NT2/D1 (cell line): ENCODE measurements at regions not wholly inside any gene's neighbourhood (a gene's known extent, or its start where the extent isn't known, plus 50 kb on each side); places are given as distances from the start of the nearest gene placed in this dataset.
A peak's percentile ranks its signal among the peaks of the same experiment; 100 is the strongest.
"Not testable (repeated sequence)": the region's sequence is repeated elsewhere in the genome, so short reads cannot be mapped to it uniquely, and the experiment has no call there.

ENCODE experiments used
- DNase-seq: peaks from one replicate; pipeline ENCODE4 v3.0.0-alpha.2; 2011; ENCODE audit warnings: low read depth, low spot score
- H3K27me3 ChIP-seq: 2 replicates; pipeline ENCODE4 v1.6.0; 2011; ENCODE audit warnings: mild to moderate bottlenecking; ENCODE audit not compliant: insufficient read length, insufficient read depth
- H3K36me3 ChIP-seq: 2 replicates; pipeline ENCODE4 v1.6.1; 2011; ENCODE audit warnings: mild to moderate bottlenecking, low read length, mixed read lengths; ENCODE audit not compliant: insufficient read depth, insufficient read length
- H3K4me1 ChIP-seq: 2 replicates; pipeline ENCODE4 v1.5.1; 2011; ENCODE audit not compliant: insufficient read depth, insufficient read length
- H3K4me3 ChIP-seq: 2 replicates; pipeline ENCODE4 v1.5.1; 2011; ENCODE audit warnings: low read depth; ENCODE audit not compliant: insufficient read length
- H3K9ac ChIP-seq: 2 replicates; pipeline ENCODE4 v1.6.0; 2011; ENCODE audit warnings: low read depth; ENCODE audit not compliant: insufficient read length
- H3K9me3 ChIP-seq: 2 replicates; pipeline ENCODE4 v1.5.1; 2011; ENCODE audit warnings: mild to moderate bottlenecking, low read length; ENCODE audit not compliant: insufficient read depth
- SUZ12 ChIP-seq: IDR thresholded peaks from 2 replicates; pipeline ENCODE4 v1.6.1; 2011; ENCODE audit not compliant: insufficient read length, insufficient read depth; ENCODE audit errors: extremely low read depth
- YY1 ChIP-seq: IDR thresholded peaks from 2 replicates; pipeline ENCODE4 v1.6.1; 2011; ENCODE audit not compliant: insufficient read length, insufficient read depth
- ZNF274 ChIP-seq: IDR thresholded peaks from 2 replicates; pipeline ENCODE4 v1.6.1; 2011; ENCODE audit warnings: mild to moderate bottlenecking, low read depth, low read length

- Histone ChIP-seq H3K36me3 (no peaks in the 10 kb centered on the region), H3K9ac (no peak overlapping the region), H3K4me1 (no peaks in the 10 kb centered on the region), H3K9me3 (no peaks in the 10 kb centered on the region), H3K27me3 (no peaks in the 10 kb centered on the region), H3K4me3 (no peak overlapping the region)
- no peak for TF ChIP-seq SUZ12
- no peak for TF ChIP-seq YY1
- TF ChIP-seq ZNF274, result no peak
- DNase-seq, result no peak
Observed at GRCh38 chr11:101721270-101721669, 137.5 kb upstream of the TRPC6 start.

- H3K4me3 ChIP-seq, result no peak overlapping the region
- no peak for DNase-seq
- H3K9me3 ChIP-seq, result 0 out of 2 replicates have a peak, but pooled peaks cover 5% of the 10 kb centered on the region
- TF ChIP-seq SUZ12 (no peak), ZNF274 (no peak), YY1 (no peak)
- H3K9ac ChIP-seq, result no peak overlapping the region
- no peaks in the 10 kb centered on the region for H3K36me3 ChIP-seq
- H3K4me1 ChIP-seq, result no peaks in the 10 kb centered on the region
- no peaks in the 10 kb centered on the region for H3K27me3 ChIP-seq
Observed at GRCh38 chr11:101718402-101718801, 134.6 kb upstream of the TRPC6 start.

- no peaks in the 10 kb centered on the region for H3K4me1 ChIP-seq
- no peaks in the 10 kb centered on the region for H3K27me3 ChIP-seq
- TF ChIP-seq YY1, result no peak
- no peak for TF ChIP-seq SUZ12
- no peak for TF ChIP-seq ZNF274
- no peak overlapping the region for H3K9ac ChIP-seq
- H3K36me3 ChIP-seq, result no peaks in the 10 kb centered on the region
- 0 out of 2 replicates have a peak, but pooled peaks cover 5% of the 10 kb centered on the region for H3K9me3 ChIP-seq
- DNase-seq, result no peak
- no peak overlapping the region for H3K4me3 ChIP-seq
Observed at GRCh38 chr11:101717619-101718018, 133.8 kb upstream of the TRPC6 start.

GRCh38 chr11:101715281-101715680 lies 131.5 kb upstream of the TRPC6 start:
- no peak for TF ChIP-seq YY1
- TF ChIP-seq SUZ12, result no peak
- TF ChIP-seq ZNF274, result no peak
- Histone ChIP-seq H3K9ac (no peak overlapping the region), H3K9me3 (0 out of 2 replicates have a peak, but pooled peaks cover 5% of the 10 kb centered on the region), H3K36me3 (no peaks in the 10 kb centered on the region), H3K4me3 (no peak overlapping the region), H3K4me1 (no peaks in the 10 kb centered on the region), H3K27me3 (no peaks in the 10 kb centered on the region)
- no peak for DNase-seq

GRCh38 chr11:101707477-101707876 lies 123.7 kb upstream of the TRPC6 start:
- Histone ChIP-seq H3K36me3 (no peaks in the 10 kb centered on the region), H3K9me3 (peaks cover 15% of the 10 kb centered on the region; the same call in 1 of the 2 replicates), H3K4me3 (no peak overlapping the region), H3K4me1 (peaks cover 2% of the 10 kb centered on the region), H3K27me3 (no peaks in the 10 kb centered on the region), H3K9ac (no peak overlapping the region)
- peak; percentile 44 for DNase-seq
- TF ChIP-seq YY1, result no peak
- TF ChIP-seq ZNF274, result no peak
- no peak for TF ChIP-seq SUZ12

GRCh38 chr11:101706541-101706940 lies 122.7 kb upstream of the TRPC6 start:
- peaks cover 15% of the 10 kb centered on the region; the same call in 1 of the 2 replicates for H3K9me3 ChIP-seq
- DNase-seq, result no peak
- TF ChIP-seq YY1 (no peak), SUZ12 (no peak), ZNF274 (no peak)

GRCh38 chr11:101705972-101706371 lies 122.2 kb upstream of the TRPC6 start:
- TF ChIP-seq YY1 (no peak), SUZ12 (no peak), ZNF274 (no peak)
- no peaks in the 10 kb centered on the region for H3K36me3 ChIP-seq
- no peak overlapping the region for H3K4me3 ChIP-seq
- no peaks in the 10 kb centered on the region for H3K27me3 ChIP-seq
- H3K4me1 ChIP-seq, result peaks cover 2% of the 10 kb centered on the region
- H3K9me3 ChIP-seq, result peaks cover 15% of the 10 kb centered on the region; the same call in 1 of the 2 replicates
- H3K9ac ChIP-seq, result no peak overlapping the region
- no peak for DNase-seq

More at GRCh38 chr11:101706541-101706940, 122.7 kb upstream of the TRPC6 start:
- Histone ChIP-seq H3K9ac (no peak overlapping the region), H3K27me3 (no peaks in the 10 kb centered on the region), H3K36me3 (no peaks in the 10 kb centered on the region), H3K4me1 (peaks cover 2% of the 10 kb centered on the region), H3K4me3 (no peak overlapping the region)

GRCh38 chr11:101694869-101695268 lies 111.1 kb upstream of the TRPC6 start:
- not testable (repeated sequence) for H3K4me3 ChIP-seq, H3K4me1 ChIP-seq, H3K9ac ChIP-seq, H3K9me3 ChIP-seq, H3K36me3 ChIP-seq, H3K27me3 ChIP-seq, DNase-seq
